Eye (tissue), 1 donor: ENCODE measurements at regions not wholly inside any gene's neighbourhood (a gene's known extent, or its start where the extent isn't known, plus 50 kb on each side); places are given as distances from the start of the nearest gene placed in this dataset.
A peak's percentile ranks its signal among the peaks of the same experiment; 100 is the strongest.
"Not testable (repeated sequence)": the region's sequence is repeated elsewhere in the genome, so short reads cannot be mapped to it uniquely, and the experiment has no call there.

ENCODE experiments used
- DNase-seq: peaks from one replicate; pipeline ENCODE4 v3.0.0-alpha.2; 2015

DNA sequence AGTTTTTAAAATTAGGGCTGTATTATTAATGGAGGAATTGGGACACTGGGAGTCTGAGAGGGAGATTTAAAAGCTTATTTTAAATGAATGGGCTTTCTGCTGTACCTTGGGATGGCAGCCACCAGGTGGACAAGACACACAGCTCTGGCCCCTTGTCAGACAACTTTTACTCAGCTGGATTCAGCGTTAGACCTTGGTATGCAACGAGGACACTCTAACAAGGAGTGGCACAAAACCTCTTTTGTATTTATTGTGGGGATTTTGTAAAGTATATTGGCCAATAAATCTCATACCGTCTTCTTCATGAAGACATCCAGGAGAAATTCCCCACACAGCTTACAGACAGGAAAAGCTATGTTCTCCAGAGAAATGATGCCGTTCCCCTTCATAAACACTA, 105.7 kb downstream of the LCA5 start:
- no peak for DNase-seq

DNA sequence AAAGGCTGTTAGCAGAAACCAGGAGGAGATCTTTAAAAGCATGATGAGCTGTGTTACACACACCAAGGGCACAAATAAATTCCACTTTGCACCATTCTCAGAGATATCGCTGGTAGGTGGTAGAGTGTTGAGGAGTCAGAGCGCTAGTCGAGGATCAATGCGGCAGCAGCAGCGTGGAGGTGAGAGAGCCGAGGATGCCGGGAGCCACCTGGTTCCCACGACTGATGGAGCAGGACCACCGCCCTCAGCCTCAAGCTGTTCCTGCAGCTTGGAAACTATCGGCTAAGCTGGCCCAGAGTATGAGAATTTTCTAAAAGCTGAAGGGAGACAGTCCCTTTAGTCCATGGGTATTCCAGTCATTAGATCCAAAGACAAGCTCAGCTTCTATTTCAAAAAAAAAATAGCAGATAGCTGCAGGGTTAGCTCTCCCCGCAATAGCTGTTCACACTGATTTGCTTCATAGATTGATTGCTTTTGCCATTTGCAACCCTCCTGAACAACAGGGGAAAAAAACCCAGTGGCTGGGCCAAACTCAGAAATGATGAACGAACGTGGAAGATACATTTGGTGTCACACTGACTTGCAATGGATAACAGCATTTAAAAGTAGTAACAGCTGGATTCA, 106.2 kb downstream of the LCA5 start:
- DNase-seq: no peak

DNA sequence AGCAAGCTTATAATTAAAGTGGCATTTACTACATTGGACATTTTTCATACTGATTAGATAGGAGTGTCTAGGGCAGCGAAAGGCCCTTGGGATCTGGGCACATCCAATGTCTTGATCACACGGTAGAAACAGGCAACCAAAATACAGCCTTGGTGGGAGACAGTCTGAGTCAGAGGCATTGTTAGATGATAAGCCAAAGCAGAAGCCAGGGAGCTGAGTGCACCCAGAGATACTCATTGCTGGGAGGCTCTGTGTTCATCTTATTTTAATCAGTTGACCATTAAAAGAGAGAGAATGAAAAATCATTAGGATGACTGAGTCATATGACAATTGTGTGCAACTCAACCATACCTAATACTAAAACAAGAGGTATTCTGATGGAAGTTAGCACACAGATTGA, 109.5 kb downstream of the LCA5 start:
- no peak for DNase-seq

DNA sequence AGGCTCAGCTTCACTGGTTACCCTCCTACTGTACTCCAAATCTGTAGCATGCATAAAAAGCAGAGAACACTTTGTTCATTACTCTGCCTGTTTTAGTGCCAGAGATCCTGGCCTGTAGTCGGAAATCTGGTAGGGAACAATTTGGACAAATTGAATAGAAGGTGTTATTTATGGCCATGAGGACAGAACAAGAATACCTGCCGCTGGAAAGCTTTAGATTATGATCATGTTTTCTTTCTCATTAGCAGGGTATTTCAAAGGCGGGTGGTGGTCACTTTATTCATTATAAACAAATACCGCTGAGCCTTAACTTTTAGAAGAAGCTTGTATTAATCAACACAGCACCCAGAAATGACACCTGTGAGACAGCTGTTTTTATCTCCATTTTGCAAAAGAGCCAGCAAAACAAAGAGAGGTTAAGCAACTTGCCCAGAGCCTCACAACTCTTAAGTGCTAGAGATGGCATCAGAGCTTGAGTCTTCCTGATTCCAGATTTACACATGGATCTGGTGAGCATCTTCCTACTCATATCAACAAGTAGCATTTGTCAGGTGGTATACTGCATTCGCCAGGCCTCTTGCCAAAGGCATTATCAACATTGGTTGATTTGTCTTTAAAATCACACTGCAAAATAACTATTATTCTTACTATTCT, 110.5 kb downstream of the LCA5 start:
- DNase-seq: no peak

DNA sequence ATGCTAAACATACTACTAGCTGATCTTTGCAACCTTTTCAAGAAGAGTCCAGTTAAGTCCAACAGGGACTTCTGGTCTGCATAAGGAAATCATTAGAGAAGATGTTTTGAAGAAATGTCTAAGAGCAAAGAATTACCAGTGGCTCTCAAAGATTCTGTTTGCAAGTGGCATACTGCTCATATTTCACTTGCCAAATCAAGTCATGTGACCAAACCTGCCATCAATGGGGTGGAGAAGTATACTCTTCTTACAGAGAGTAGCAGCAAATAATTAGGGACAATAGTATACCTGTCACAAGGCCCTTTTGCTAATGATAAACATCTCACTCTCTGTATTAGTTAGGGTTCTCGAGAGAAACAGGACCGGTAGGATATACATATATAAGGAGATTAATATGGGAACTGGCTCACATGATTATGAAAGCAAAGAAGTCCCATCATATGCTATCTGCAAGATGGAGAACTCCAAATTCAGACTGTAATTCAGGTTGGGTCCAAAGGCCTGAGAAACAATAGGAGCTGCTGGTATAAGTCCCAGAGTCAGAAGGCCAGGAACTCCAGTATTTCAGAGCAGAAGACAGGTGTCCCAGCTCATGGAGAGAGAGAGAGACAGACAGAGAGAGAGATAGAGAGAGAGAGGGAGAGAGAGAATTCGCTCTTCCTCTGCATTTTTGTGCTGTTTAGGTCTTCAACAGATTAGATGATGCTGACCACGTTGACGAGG, 111.5 kb downstream of the LCA5 start:
- no peak for DNase-seq

DNA sequence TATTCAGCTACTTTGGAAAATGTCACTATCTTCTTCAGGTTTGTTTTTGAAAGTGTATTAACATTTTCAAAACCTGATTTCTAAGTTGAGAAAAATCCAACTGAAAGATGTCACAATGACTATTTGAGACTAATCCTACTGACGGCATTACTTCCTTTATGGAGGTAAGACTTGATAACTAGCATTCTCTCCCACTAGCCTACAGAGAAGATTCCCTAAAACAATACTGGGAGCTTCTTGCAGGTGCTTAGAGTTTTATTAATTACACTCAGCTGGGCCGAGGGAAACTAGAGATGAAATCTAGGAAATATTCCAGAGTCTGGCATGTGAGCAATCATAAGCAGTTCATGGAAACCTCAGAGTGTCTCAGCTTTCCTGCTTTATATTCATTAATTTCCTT, 114.0 kb downstream of the LCA5 start:
- DNase-seq: no peak

DNA sequence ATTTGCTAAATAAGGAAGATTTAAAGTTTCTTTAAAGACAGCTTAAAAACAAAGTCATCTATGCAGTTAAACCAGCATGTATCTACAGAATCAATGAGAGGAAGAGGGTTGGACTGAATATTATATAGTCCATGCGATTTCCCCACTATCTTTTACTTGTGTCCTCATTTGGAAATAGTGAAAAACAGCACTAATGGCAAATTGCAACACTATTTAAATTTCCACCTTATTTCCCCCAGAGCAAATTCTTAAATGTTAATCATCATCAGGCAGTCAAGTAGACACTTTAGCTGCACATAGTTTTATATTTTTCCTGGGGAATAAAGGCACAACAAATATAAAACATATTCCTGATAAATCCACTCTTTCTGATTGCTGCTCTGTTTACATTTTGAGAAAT, 114.6 kb downstream of the LCA5 start:
- DNase-seq: no peak

DNA sequence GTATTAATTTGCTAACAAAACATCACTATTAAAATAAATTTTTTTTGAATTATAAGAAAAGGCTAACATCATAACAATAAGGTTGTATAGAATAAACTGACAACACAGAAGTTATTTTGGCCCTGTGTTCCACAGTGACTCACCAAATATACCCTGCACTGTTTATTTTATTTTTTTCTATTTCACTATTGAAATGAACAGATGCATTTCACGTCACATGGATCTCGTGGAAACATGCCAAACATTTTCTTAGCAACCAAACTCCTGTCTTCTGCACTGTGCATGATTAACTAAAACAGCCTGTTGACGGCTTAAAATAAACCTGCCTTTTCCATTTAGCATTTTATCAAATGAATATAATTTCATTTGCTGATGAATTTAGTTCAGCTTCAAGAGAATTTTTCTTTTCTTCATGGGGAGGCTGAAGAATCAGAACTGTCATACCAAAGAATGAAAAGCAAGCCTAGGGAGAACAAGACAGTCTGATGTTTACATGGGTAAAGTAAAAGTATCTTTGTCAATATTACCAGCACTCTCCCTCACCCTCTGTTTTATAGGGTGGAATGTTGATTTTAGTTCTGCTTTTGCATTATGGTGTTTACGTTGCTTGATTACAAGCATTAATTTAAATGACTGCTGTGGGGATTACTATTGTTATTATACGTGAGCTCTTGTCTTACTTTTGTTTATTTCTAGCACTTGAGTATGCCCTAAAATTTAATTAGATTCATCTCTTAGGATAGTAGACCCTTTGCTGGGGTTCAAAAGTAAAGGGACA, 115.3 kb downstream of the LCA5 start:
- peak; percentile 89 for DNase-seq

DNA sequence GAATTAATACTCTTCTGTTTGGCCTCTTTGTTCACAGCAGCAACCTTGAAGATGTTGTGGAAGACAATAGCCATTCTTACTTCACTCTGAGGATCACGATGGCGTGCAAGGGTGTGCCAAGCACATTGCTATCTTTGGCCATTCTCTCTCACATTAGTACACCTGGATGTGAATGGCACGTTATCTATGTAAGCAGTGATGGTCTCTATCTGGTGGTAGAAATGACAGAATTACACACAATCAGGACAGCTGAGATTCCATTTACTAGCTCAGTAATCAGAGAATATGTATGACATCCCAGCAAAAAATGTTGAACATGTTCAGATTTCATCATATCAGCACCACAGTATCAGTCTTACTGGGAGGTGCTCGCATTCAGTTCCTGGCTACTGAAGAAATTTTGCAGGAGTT, 116.2 kb downstream of the LCA5 start:
- no peak for DNase-seq

DNA sequence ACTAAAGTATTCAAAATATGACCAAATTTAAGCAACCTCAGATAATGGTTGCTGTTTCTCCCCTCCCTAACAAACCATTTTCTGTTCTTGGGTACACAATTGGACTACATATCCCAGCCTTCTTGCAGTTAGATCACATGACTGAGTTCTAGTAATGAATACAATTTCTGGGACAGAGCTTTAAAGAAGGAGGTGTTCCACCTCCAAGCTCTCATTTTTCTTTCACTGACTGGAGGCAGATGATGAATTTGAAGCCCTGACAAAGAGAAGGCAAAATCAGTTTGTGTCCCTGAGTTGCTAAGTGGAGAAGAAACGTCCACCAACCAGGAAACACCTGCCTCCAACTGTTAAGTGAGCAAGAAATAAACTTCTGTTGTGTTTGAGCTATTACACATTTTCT, 117.2 kb downstream of the LCA5 start:
- DNase-seq: no peak

DNA sequence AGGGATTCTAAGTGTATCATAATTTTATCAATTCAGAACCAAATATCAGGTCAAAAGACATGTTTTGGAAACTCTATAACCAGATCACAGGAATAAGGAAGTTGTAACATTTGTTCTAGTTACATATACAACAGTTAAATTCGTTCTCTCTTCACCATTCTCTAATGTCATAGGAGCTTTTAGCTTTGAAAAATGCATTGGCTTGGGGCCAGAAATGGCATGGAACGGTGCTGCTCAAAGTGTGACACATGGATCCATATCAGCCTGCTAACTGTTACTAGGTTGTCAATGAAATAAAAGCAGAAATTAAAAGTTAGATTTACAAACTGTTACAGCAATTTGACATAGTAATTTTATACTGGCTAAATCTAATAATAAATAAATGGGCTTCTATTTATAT, 120.3 kb downstream of the LCA5 start:
- no peak for DNase-seq

DNA sequence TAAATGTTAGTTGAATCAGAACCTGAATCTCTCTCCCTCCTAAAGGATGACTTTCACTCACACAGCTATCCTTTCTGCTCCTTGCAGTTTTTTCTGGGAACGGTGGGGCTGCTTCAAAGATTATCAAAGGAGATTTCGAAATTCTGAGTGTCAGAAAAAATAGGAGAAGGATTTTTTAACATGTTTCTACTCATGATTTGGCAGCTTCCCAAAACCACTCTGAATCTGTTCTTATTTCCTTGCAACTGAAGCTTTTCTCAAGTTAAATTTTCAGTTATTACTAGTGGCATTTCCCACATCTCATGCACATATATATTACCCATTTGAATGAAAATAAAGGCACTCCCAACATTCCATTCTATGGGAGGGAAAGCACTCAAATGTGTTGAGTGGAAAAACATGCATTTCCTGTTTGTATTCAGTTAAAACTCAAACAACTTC, 123.6 kb downstream of the LCA5 start:
- DNase-seq: peak; percentile 64

DNA sequence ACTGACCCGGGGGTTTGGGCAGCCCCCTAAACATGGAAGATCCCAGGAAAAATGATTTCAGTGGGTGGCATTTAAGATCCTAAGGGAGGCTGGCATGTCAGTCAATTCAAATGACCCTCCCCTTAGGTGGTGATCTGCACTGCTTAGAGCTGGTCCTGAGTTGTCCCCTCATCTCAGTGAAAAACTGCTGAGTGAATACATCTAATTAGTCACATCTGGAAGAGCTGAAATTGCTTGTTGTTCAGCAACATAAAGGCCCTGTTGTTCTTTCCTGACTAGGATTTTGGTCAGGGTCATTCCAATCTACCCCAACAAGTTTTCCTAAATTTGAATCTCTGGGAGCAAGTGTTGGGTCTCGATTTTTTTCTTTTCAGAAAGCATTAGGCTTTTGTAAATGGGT, 126.4 kb downstream of the LCA5 start:
- no peak for DNase-seq

DNA sequence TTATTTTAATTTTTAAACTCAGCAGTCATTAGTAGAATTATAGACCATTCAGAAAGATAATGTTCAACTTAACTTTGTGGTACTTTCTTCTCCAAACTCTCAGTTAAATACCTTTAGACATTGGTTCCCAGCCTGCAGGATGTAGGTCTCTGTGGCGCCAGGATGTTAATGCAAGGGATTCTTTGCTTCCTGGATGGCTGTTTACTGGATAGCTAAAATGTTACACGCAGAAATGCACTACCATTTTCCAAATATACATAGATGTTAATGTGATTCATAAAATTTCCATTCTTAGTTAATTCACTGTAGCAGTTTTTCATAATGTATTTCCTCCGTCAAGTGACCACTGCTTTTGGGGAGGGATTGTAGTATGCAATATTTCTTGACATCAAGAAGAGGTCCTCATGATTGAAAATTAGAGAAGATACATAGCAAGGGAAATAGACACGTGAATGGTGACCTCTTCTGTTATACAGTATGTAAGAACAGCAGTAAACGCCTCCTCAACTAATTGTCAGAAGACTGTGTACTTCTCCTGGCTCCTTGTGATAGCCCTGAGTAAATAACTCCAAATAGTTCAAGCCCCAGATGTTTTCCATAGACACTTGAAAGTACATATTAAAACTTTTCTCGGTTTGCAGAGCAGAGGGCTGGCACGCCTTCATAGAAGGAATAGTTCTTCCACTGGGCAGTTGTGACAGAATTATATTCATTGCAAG, 128.8 kb downstream of the LCA5 start:
- DNase-seq: no peak

DNA sequence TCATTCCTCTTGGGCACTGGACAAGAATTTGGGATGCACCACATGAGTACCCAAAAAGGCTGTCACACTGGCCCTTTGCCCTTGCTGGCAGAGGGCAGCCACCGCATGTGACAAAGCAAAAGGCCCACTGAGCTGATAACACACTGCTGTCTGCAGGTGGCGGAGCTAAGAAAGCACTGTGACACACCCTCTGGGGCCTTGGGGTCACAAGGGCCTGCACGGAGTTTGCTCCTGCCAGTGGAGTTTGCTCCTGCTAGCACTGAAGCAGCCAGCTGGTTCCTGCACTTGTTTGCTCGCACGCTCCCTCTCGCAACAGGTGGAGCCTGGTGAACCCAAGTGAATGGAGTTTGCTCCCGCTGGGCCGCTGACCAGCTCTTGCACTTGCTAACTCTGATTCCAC, 132.6 kb downstream of the LCA5 start:
- DNase-seq: no peak

DNA sequence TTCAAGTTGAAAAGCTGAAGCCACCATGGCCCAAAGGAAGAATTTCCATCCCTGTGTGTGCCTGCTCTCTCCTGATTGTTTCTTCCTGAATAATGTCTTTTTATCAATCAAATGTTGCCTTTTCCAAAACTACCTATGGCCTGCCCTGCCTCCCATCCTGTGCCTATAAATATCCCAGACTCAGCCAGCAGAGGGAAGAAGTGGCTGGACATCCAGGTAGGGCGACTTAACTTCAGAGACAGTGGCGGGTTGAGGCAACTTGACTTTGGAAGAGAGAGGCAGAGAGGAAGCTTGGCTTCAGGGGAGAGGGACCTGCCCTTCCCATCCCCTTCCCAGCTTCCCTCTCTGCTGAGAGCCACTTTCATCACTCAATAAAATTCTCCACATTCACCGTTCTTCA, 133.0 kb downstream of the LCA5 start:
- DNase-seq: no peak

DNA sequence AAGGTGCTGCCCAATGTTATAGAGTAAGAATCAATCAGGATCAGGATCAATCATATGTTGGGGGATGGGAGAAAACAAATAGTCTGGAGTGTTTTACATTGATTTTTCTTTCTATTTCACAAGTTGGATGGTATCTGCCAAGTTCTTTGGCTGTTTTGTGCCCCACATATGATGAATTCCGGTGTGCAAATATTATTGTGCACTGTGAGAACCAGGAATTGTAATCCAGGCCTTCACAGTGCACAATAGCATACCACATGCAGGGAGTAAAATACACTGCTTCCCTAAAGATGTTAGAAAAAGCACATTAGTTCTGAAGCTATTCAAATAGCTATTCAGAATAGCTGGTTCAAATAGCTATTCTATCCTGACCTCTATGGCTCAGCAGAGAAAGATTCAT, 133.7 kb downstream of the LCA5 start:
- no peak for DNase-seq

DNA sequence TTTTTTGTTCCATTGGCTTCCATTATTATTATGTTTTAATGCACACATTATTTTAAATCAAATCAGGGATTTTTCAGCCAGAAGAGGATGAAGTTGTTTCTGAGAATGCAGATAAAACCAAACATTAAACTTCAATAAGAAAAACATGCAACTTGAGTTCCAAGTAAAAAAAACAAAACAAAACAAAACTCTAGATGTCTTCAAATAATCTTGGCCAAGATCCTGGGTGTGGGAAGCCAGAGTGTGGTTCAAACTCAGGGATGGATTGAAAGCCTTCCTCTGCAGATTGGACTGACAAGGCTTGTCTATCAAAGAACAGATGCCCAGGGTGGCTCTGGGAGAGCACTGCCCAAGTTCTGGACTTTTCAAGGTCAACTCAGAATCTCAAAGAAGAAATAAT, 134.1 kb downstream of the LCA5 start:
- DNase-seq: no peak

DNA sequence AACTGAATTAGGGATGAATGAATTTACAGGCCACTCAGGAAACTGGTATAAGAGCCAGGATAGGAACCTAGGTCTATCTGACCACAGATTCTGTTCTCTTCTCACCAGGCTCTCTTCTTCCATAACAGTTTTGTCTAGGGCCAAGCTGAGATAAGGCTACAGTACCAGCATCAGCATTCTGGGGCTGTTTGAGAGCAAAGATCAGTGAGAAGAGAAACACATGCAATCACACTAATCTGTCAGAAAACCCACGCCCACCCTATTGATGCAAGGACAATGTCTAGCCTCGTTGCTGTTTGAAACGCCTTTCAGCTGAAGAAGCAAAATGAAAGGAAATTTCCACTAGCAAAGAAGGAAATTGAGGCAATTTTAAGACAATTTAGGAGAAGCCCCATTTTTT, 137.7 kb downstream of the LCA5 start:
- no peak for DNase-seq

DNA sequence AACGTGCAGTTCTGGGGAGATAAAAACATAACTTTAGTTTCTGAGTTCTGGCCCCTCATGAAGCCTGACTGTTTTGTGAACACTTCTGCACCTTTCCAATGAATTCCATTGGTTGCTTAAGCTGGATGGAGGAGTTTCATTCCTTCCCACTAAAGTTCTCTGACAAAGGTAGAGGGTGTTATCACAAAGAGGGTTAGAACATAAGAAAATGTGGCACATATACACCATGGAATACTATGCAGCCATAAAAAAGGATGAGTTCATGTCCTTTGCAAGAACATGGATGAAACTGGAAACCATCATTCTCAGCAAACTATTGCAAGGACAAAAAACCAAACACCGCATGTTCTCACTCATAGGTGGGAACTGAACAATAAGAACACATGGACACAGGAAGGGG, 138.6 kb downstream of the LCA5 start:
- DNase-seq: not testable (repeated sequence)

DNA sequence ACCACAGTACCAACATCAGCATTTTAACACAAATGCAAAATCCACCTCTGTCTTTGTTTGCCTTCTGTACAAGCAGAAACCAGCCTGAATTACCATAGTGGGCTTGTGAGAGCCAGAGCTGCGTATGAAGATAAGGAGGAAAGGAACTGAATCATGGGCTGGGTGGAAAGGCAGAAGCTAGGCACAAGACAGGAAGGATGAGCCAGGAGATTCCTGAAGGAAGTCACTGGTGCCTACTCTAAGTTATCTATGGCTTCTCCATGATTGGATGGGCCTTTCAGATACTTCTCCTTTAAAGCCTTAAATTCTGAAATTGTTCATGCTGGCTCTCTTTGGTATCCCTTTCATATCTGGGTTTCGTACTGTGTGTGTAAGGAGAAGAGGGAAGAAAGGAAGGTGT, 140.6 kb downstream of the LCA5 start:
- DNase-seq: no peak

DNA sequence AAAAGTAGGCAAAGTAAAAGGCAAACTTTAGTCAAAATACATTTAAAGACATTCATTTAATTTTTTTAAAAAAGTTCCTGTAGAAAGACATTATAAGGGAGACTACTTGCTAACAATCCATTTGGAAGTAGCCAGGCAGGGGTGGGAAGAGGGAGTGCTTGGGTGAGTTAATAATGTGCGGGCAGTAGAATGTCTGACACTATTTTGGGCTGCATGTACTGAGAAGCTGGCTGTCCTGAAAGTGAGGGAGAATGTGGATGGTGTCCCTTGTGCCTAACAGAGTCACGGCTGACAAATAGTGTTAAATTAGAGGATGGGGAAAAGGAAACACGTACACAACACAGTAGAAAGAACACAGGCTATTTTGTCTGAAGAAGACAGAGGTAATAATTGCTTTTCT, 142.5 kb downstream of the LCA5 start:
- no peak for DNase-seq

DNA sequence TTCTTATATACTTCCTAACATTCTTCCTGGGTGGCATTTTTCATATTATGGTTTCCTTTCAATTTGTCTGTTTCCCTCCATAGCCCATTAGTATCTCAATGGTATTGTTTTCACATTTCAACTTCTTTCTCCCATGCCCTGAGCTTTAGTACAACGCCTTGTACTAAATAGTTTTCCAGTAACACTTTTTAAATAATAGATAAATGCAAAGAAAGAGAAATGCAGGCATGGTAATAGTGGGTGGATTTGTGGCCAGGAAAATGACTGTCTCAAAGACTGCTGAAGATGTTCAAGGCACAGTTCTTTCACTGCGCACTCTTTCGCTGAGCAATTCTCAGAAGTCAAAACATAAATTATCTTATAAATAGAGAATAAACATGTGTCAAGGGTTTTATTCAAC, 145.1 kb downstream of the LCA5 start:
- DNase-seq: no peak
